Mesenchymal stem cell (in vitro differentiated cells and primary cell): ENCODE measurements at regions not wholly inside any gene's neighbourhood (a gene's known extent, or its start where the extent isn't known, plus 50 kb on each side); places are given as distances from the start of the nearest gene placed in this dataset.

Source experiments
- DNase-seq: peaks from one replicate; pipeline ENCODE4 v3.0.0-alpha.2; 2013
- H2AFZ ChIP-seq: one replicate; pipeline ENCODE4 v1.6.1; 2013; ENCODE audit warnings: low read depth, mild to moderate bottlenecking, control low read depth, inconsistent platforms, low read length, moderate library complexity
- H2AK5ac ChIP-seq: 2 replicates; pipeline ENCODE4 v1.6.1; 2013; ENCODE audit warnings: low read length, moderate library complexity, mild to moderate bottlenecking, inconsistent platforms; ENCODE audit not compliant: severe bottlenecking
- H2BK120ac ChIP-seq: one replicate; pipeline ENCODE4 v1.6.1; 2013; ENCODE audit warnings: low read depth, mild to moderate bottlenecking, inconsistent platforms, low read length, moderate library complexity
- H2BK12ac ChIP-seq, 2 experiments: one replicate each; pipeline ENCODE4 v1.6.1; 2013; ENCODE audit warnings: inconsistent platforms in 2 of 2, low read length in 2 of 2, mild to moderate bottlenecking in 2 of 2, moderate library complexity in 2 of 2, control low read depth in 1 of 2
- H2BK15ac ChIP-seq: one replicate; pipeline ENCODE4 v1.6.1; 2013; ENCODE audit warnings: mild to moderate bottlenecking, low read depth, inconsistent platforms; ENCODE audit not compliant: poor library complexity, severe bottlenecking
- H2BK5ac ChIP-seq: 2 replicates; pipeline ENCODE4 v1.6.1; 2013; ENCODE audit warnings: low read depth, mild to moderate bottlenecking, low read length, control low read depth, inconsistent platforms; ENCODE audit not compliant: poor library complexity, severe bottlenecking
- H3K14ac ChIP-seq, 2 experiments: one replicate each; pipeline ENCODE4 v1.6.1; 2013; ENCODE audit warnings: inconsistent platforms in 2 of 2, low read length in 2 of 2, control low read depth in 1 of 2, mild to moderate bottlenecking in 1 of 2, moderate library complexity in 1 of 2
- H3K18ac ChIP-seq, 2 experiments: one replicate each; pipeline ENCODE4 v1.6.1; 2013; ENCODE audit warnings: inconsistent platforms in 2 of 2, low read length in 2 of 2, control low read depth in 1 of 2, low read depth in 1 of 2, mild to moderate bottlenecking in 1 of 2
- H3K23ac ChIP-seq, 2 experiments: one replicate each; pipeline ENCODE4 v1.6.1; 2013; ENCODE audit warnings: inconsistent platforms in 2 of 2, low read length in 2 of 2, mild to moderate bottlenecking in 2 of 2, moderate library complexity in 2 of 2, control low read depth in 1 of 2
- H3K27ac ChIP-seq: 2 replicates; pipeline ENCODE4 v1.5.1; 2013; ENCODE audit warnings: mild to moderate bottlenecking, moderate library complexity, low read length, control low read depth, inconsistent platforms; ENCODE audit not compliant: poor library complexity, severe bottlenecking
- H3K27me3 ChIP-seq, 2 experiments: 2 replicates each; pipeline versions ENCODE4 v1.6.1 to v1.7.0; 2013; ENCODE audit warnings: low read length in 2 of 2, mild to moderate bottlenecking in 2 of 2, moderate library complexity in 2 of 2, control low read depth in 1 of 2, inconsistent platforms in 1 of 2; ENCODE audit not compliant: control insufficient read depth in 1 of 2, insufficient read depth in 1 of 2
- H3K36me3 ChIP-seq, 2 experiments: 2 replicates each; pipeline versions ENCODE4 v1.6.1 to v1.7.0; 2013; ENCODE audit warnings: low read length in 2 of 2, control low read depth in 1 of 2, inconsistent platforms in 1 of 2, low read depth in 1 of 2, mild to moderate bottlenecking in 1 of 2; ENCODE audit not compliant: insufficient read depth in 2 of 2, control insufficient read depth in 1 of 2
- H3K4ac ChIP-seq, 2 experiments: one replicate each; pipeline ENCODE4 v1.6.1; 2013; ENCODE audit warnings: inconsistent platforms in 2 of 2, low read length in 2 of 2, mild to moderate bottlenecking in 2 of 2, moderate library complexity in 2 of 2, control low read depth in 1 of 2, low read depth in 1 of 2
- H3K4me1 ChIP-seq: 2 replicates; pipeline ENCODE4 v1.6.1; 2013; ENCODE audit warnings: low read depth, low read length, control low read depth; ENCODE audit not compliant: control insufficient read depth, insufficient read depth
- H3K4me2 ChIP-seq: 2 replicates; pipeline ENCODE4 v1.6.1; 2013; ENCODE audit warnings: low read length, mild to moderate bottlenecking, inconsistent platforms; ENCODE audit not compliant: poor library complexity, severe bottlenecking
- H3K4me3 ChIP-seq, 2 experiments: 2 replicates each; pipeline versions ENCODE4 v1.5.1 to v1.7.0; 2013; ENCODE audit warnings: low read length in 2 of 2, mild to moderate bottlenecking in 2 of 2, control low read depth in 1 of 2, low read depth in 1 of 2; ENCODE audit not compliant: insufficient read depth in 1 of 2
- H3K79me1 ChIP-seq: replicated peaks from 2 replicates; pipeline ENCODE4 v1.6.1; 2013; ENCODE audit warnings: mild to moderate bottlenecking, control low read depth, low read length, inconsistent platforms; ENCODE audit not compliant: poor library complexity, severe bottlenecking
- H3K9ac ChIP-seq: 2 replicates; pipeline ENCODE4 v1.7.0; 2013; ENCODE audit warnings: mild to moderate bottlenecking, low read length, moderate library complexity
- H3K9me3 ChIP-seq: 2 replicates; pipeline ENCODE4 v1.7.0; 2013; ENCODE audit warnings: mild to moderate bottlenecking, low read length; ENCODE audit not compliant: control insufficient read depth
- H4K8ac ChIP-seq: one replicate; pipeline ENCODE4 v1.6.1; 2013; ENCODE audit warnings: inconsistent platforms, mild to moderate bottlenecking, low read length, moderate library complexity
- H4K91ac ChIP-seq: one replicate; pipeline ENCODE4 v1.6.1; 2013; ENCODE audit warnings: mild to moderate bottlenecking, low read length, inconsistent platforms
- WGBS: methylation state at CpG from one replicate; pipeline ENCODE4 v1.1.7; 2013; ENCODE audit warnings: mixed read lengths; 5-methylcytosine and 5-hydroxymethylcytosine counted together

- no peaks in the 10 kb centered on the region for H3K4me1 ChIP-seq
- no peak for DNase-seq
Observed at GRCh38 chr20:39600871-39601270, 638.7 kb downstream of the DHX35 start.

DNA sequence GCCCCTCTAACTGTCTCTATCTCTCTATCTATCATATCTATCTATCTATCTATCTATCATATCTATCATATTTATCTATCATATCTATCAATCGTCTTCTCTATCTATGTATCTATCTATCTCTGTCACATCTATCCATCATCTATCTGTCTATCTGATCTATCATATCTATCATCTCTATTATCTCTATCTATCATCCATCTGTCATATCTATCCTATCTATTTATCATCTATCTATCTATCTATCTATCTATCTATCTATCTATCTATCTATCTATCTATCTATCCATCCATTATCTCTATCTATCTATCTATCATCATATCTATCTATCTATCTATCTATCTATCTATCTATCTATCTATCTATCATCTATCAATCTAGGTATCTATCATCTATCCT, 638.0 kb downstream of the DHX35 start:
- no peak overlapping the region for H3K4me3 ChIP-seq
- no peaks in the 10 kb centered on the region for H3K79me1 ChIP-seq
- no peaks in the 10 kb centered on the region for H3K9me3 ChIP-seq
- no peaks in the 10 kb centered on the region for H3K36me3 ChIP-seq
- no peak overlapping the region for H2BK12ac ChIP-seq
- no peak overlapping the region for H3K4ac ChIP-seq
- no peak overlapping the region for H3K14ac ChIP-seq
- H2BK120ac ChIP-seq, result no peak overlapping the region
- peaks cover 0 to 9% of the 10 kb centered on the region in 2 experiments for H3K27me3 ChIP-seq
- no peak overlapping the region for H2AFZ ChIP-seq
- no peak overlapping the region for H2AK5ac ChIP-seq
- H3K4me2 ChIP-seq, result no peak overlapping the region
- H4K91ac ChIP-seq, result no peak overlapping the region
- DNase-seq, result no peak
- WGBS, result 72% methylated on average over 1 of the region's 1 CpG
- no peak overlapping the region for H2BK15ac ChIP-seq
- no peak overlapping the region for H2BK5ac ChIP-seq
- H4K8ac ChIP-seq, result no peak overlapping the region
- no peaks in the 10 kb centered on the region for H3K4me1 ChIP-seq
- no peak overlapping the region for H3K23ac ChIP-seq
- no peak overlapping the region for H3K18ac ChIP-seq
- no peak overlapping the region for H3K27ac ChIP-seq
- no peak overlapping the region for H3K9ac ChIP-seq

More at GRCh38 chr20:39600871-39601270, 638.7 kb downstream of the DHX35 start:
- Histone ChIP-seq H2AK5ac (no peak overlapping the region), H3K27me3 (peaks cover 0 to 9% of the 10 kb centered on the region in 2 experiments), H3K4ac (no peak overlapping the region), H2BK5ac (no peak overlapping the region), H3K23ac (no peak overlapping the region), H4K8ac (no peak overlapping the region), H2BK15ac (no peak overlapping the region), H3K9ac (no peak overlapping the region), H3K18ac (no peak overlapping the region), H3K14ac (no peak overlapping the region), H3K4me2 (no peak overlapping the region), H3K27ac (no peak overlapping the region), H2BK12ac (no peak overlapping the region), H3K4me3 (no peak overlapping the region), H2BK120ac (no peak overlapping the region), H3K79me1 (no peaks in the 10 kb centered on the region), H3K36me3 (no peaks in the 10 kb centered on the region), H3K9me3 (no peaks in the 10 kb centered on the region), H4K91ac (no peak overlapping the region), H2AFZ (no peak overlapping the region)
- 67% methylated on average over 1 of the region's 3 CpGs for WGBS

GRCh38 chr20:39596554-39596953, 634.4 kb downstream of the DHX35 start:
- Histone ChIP-seq H3K4me3 (no peak overlapping the region), H3K27ac (no peak overlapping the region), H3K27me3 (peaks cover 0 to 9% of the 10 kb centered on the region in 2 experiments), H2AK5ac (no peak overlapping the region), H2BK12ac (no peak overlapping the region), H3K36me3 (no peaks in the 10 kb centered on the region), H4K8ac (no peak overlapping the region), H3K14ac (no peak overlapping the region), H3K4me2 (no peak overlapping the region), H2BK120ac (no peak overlapping the region), H4K91ac (no peak overlapping the region), H3K4me1 (no peaks in the 10 kb centered on the region), H3K18ac (no peak overlapping the region), H3K23ac (no peak overlapping the region), H3K9me3 (no peaks in the 10 kb centered on the region), H2BK15ac (no peak overlapping the region), H3K4ac (no peak overlapping the region), H3K79me1 (no peaks in the 10 kb centered on the region), H2AFZ (no peak overlapping the region), H2BK5ac (no peak overlapping the region), H3K9ac (no peak overlapping the region)
- WGBS, result 87% methylated on average over 4 of the region's 6 CpGs
- DNase-seq, result no peak

DNA sequence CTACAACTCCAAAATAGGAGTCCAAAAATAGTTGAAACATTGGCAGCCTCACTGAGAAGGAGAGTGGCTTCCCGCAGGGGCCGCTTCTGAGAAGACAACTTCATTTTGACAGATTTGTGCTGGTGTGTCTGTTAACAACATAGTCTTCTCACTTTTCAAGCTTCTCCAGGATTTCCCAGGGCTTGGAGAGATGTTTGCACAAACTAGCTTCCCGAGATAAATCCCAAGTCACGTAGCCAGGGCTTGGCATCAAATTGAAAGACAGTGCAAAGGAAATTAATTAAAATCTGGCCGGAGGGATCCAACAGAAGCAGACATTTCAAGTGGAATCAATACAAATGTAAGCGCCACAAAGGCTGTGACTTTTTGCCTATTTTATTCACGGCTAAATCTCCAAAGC, 630.2 kb downstream of the DHX35 start:
- Histone ChIP-seq H4K8ac (no peak overlapping the region), H2BK12ac (no peak overlapping the region), H3K18ac (no peak overlapping the region), H3K9me3 (no peaks in the 10 kb centered on the region), H2BK15ac (no peak overlapping the region), H2BK5ac (no peak overlapping the region), H2BK120ac (no peak overlapping the region), H3K27ac (no peak overlapping the region), H3K4ac (no peak overlapping the region), H3K9ac (no peak overlapping the region), H3K14ac (no peak overlapping the region), H3K36me3 (no peaks in the 10 kb centered on the region), H3K4me2 (no peak overlapping the region), H2AFZ (no peak overlapping the region), H3K23ac (no peak overlapping the region), H3K4me1 (no peaks in the 10 kb centered on the region), H2AK5ac (no peak overlapping the region), H3K27me3 (peaks cover 0 to 10% of the 10 kb centered on the region in 2 experiments), H3K4me3 (no peak overlapping the region), H4K91ac (no peak overlapping the region), H3K79me1 (no peaks in the 10 kb centered on the region)
- DNase-seq, result no peak
- 89% methylated on average over 7 of the region's 7 CpGs for WGBS
